Mucosa of gallbladder (tissue), 1 donor: ENCODE measurements at regions not wholly inside any gene's neighbourhood (a gene's known extent, or its start where the extent isn't known, plus 50 kb on each side); places are given as distances from the start of the nearest gene placed in this dataset.
"Not testable (repeated sequence)": the region's sequence is repeated elsewhere in the genome, so short reads cannot be mapped to it uniquely, and the experiment has no call there.

ENCODE experiments used
- DNase-seq: peaks from one replicate; pipeline ENCODE4 v3.0.0-alpha.2; 2020; ENCODE audit warnings: low spot score
- donor health status: DM: no; HTN: no; CAD: no.

GRCh38 chr9:22840641-22841040 is 394.0 kb downstream of the DMRTA1 start:
- DNase-seq = no peak

- not testable (repeated sequence) for DNase-seq
Measured at GRCh38 chr9:22845243-22845642, 398.6 kb downstream of the DMRTA1 start.

- DNase-seq = no peak
Measured at GRCh38 chr9:22855980-22856379, 409.4 kb downstream of the DMRTA1 start.

- no peak for DNase-seq
Measured at GRCh38 chr9:22857316-22857715, 410.7 kb downstream of the DMRTA1 start.

DNA sequence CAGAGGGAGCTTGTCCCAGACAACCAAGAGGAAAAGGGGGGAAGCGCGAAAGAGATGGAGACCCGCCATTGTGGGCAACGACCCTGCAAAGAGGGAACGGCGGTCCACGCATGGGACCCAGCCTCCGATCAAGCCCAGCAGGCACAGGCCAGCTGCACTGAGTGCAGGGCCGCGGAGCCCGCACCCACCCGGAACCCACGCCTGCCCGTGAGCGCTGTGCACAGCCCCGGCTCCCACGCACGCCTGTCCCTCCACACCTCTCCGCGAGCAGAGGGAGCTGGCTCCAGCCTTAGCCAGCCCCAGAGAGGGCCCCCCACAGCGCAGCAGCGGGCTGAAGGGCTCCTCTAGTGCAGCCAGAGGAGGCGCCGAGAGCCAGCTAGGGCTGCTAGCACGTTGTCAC is 416.5 kb downstream of the DMRTA1 start:
- DNase-seq = no peak

GRCh38 chr9:22863736-22864135 is 417.1 kb downstream of the DMRTA1 start:
- DNase-seq = no peak

- DNase-seq = no peak
Measured at GRCh38 chr9:22893196-22893843, 446.7 kb downstream of the DMRTA1 start.

DNA sequence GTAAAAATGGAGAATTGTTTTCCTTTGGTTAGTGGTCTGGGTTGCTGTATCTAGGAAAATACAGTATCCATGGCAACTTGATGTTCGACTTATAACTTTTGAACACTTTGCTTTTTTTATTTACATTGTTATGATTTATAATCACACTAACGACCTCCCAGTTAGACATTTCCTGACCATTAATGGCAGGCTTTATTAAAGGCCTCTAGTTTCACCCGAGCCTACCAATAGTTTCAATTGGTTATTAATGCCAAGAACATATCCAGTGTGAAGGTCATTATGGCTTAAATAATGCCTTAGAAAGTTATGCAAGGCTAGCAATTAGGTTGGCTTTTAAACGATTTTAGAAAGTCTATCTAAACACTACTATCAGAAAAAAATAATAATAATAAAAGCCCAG is 452.0 kb downstream of the DMRTA1 start:
- DNase-seq = no peak

DNA sequence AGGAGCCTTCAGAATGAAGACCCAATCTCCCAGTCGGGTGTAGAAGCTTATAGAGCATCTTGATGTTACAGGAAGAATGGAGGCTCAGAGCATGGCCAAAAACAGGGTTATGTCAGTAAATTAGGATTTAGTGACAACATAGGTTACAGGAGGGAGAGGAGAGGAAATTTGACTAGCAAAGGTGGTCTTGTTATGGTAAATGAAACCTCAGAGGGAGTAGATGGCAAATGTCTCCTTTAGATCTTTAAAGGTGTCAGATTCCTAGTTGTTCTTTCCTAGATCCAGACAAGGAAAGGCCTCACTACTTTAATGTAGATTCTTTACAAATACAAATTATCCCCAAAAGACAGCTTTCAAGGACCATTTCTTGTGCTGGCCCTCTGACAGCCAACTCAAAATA is 465.0 kb downstream of the DMRTA1 start:
- DNase-seq = no peak

DNA sequence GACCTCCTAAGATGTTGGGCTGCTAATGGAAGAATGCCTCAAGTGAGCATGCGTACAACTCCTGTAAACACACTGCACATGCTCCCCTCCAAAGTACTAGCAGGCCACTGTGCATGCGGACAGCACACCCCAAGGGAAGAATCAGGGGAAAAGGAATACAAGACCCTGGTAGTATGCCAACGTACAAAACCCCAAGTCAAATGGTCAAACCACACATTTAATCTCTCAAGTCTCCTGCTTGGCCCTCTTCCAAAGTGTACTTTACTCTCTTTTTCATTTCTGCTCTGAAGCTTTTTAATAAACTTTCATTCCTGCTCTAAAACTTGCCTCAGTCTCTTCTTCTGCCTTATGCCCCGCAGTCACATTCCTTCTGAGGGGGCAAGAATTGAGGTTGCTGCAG is 466.4 kb downstream of the DMRTA1 start:
- no peak for DNase-seq

DNA sequence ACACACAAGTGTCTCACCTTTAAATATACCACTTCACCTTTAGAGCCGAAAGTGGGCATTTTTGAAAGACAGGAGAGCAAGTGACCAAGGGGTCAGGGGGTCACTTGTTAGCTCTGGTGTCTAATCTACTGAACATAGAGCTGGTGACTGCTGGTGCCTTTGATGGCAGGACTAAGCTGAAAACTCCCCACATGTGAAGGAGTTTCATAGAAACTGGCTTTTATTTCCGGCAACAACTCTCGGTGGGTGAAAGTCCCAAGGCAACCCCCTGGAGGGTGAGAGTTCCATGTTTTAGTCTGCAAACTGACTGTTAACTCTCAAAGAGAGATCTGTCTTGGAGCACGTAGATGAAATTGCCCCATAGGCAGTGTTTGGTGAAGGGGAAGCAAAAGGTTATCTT is 466.9 kb downstream of the DMRTA1 start:
- no peak for DNase-seq

DNA sequence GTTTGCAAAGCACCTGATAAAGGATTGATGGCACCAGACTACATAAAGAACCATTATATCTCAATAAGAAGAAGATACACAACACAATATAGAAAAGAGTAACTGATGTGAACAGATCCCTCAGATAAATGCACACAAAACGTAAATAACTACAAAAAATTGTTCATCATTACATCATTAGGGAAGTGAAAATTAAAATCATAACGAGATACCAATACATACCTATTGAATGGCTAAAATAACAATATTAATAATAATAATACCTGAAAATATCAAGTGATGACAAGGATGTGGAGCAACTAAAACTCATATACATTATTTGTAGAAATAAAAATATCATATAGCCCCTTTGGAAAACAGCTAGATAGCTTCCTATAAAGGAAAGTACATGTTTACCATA is 469.5 kb downstream of the DMRTA1 start:
- DNase-seq = no peak

DNA sequence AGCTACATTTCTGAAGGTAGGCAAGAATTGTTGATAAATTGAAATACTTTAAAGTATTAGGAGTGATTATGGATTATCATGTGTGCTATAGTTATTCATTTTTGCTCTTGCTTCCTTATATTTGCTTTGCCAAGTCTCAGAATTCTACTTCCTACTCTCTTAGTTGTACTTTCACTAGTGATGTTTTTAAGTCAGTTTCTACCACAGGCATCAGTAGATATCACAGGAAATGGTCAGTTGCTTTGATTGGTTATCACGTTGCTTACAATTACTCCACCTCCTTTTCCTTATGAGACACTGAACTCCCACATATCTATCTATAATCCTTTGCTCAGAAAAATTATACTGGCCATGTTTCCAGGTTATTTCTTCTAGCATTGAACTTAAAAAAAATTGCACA is 472.8 kb downstream of the DMRTA1 start:
- no peak for DNase-seq

DNA sequence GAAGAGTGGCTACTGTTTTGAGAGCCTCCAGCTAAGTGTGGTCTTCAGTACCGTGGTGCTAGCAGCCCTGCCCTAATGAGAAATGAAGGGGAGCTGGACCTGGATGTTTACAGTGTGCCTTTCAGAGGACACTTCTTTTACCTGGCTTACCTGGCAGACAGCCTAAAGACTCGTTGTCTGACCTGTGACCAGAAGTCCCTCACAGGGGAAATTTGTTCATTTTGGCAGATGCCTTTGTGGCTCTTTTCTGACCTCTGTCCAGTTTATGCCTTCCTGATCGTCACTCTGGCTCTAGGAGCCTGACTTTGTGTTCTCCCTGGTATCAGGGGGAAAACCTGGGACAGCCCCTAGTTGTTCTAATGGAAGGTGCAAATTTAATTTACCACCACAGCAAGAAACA is 475.1 kb downstream of the DMRTA1 start:
- no peak for DNase-seq

DNA sequence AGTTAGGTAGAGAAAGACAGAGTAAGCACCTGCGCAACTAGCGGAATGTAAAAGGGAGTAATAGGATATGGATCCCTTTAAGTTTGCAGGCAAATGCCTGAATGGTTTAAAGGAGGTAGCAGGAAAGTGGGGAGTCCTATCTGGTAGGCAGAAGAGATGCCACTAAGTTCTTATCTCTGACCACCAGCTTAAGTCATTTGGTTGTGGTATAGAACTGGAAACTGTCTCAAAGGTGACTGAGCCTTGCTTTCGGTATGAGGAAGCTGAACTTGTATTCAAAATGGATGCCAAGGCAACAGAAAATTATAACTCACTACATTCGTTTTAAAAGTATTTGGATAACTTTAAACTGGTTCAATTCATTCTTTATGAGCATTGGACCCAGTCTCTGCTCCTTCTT is 475.6 kb downstream of the DMRTA1 start:
- DNase-seq = no peak

DNA sequence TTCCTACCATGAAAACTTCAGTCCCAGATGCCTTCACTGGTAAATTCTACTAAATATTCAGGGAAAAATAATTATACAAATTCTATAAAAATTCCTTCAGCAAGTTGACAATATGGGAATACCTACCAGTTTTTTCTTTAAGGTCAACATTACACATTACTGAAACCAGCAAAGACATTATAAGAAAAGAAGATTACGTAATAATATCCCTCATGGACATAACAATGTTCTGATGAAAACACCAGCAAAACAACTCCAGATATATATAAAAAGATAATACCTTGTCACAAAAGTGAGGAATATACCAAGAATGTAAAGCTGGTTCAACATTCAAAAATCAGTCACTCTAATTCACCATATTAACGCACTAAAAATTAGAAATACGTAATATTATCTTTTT is 507.9 kb downstream of the DMRTA1 start:
- no peak for DNase-seq

GRCh38 chr9:22954964-22955363 is 508.3 kb downstream of the DMRTA1 start:
- DNase-seq = no peak

DNA sequence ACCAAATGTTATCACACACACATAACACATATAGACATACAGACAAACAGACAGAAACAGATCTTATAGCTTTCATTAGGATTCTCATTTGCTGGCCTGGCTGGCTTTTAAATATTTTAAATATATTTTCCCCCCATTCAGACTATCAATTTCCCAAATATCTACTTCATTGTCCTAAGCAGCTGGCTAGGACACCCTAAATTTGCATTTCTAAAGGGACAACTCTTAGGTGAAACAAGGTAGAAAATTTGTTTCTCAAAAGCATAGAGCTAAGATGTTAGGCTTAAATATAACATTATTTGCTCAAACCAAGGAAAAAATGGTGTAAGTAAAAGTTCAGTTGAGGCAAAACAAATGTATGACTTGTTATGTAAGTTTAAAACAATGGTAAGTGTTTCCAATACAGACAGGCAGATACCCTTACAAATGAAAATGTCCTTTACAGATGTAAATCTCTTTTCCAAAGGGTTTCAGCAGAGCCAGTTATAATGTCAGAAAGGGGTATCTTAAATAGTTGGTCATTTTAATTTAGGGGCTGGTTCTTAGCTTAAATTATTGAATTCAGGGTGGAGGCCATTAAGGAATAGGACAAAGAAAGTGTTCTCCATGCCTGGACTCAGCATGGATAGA is 522.8 kb downstream of the DMRTA1 start:
- DNase-seq = no peak

GRCh38 chr9:22970434-22970975 is 523.9 kb downstream of the DMRTA1 start:
- DNase-seq = no peak

DNA sequence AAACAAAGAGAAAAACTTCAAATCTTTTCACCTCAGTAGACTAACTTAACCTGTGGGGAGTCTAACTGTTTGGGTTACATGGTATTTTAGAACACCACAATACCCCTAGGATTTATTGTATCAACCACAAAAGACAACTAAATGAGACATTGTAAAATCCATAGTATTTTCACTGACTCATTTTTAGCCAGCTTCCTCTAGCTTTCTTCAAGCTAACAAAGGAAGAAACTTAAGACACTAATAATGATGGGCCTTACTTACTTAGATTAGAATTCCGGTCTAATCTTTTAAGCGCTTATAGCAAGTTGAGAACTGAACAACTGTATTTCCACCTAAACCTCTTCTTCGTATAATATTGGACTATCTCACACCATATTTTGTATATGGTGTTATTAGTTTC is 529.3 kb downstream of the DMRTA1 start:
- DNase-seq = no peak

GRCh38 chr9:22976454-22976853 is 529.8 kb downstream of the DMRTA1 start:
- DNase-seq = no peak

- not testable (repeated sequence) for DNase-seq
Measured at GRCh38 chr9:22980429-22980828, 533.8 kb downstream of the DMRTA1 start.

- no peak for DNase-seq
Measured at GRCh38 chr9:22986556-22986955, 539.9 kb downstream of the DMRTA1 start.

- DNase-seq = no peak
Measured at GRCh38 chr9:22990349-22990748, 543.7 kb downstream of the DMRTA1 start.
